Neuronal stem cell (in vitro differentiated cells): ENCODE measurements at regions not wholly inside any gene's neighbourhood (a gene's known extent, or its start where the extent isn't known, plus 50 kb on each side); places are given as distances from the start of the nearest gene placed in this dataset.
A peak's percentile ranks its signal among the peaks of the same experiment; 100 is the strongest.

ENCODE experiments used
- DNase-seq: peaks from one replicate; pipeline ENCODE4 v3.0.0-alpha.2; 2013; ENCODE audit warnings: low spot score
- H2AFZ ChIP-seq: one replicate; pipeline ENCODE4 v1.6.1; 2013; ENCODE audit warnings: mild to moderate bottlenecking, low read length, inconsistent platforms
- H2AK5ac ChIP-seq: 2 replicates; pipeline ENCODE4 v1.6.1; 2013; ENCODE audit warnings: low read depth, mild to moderate bottlenecking, inconsistent platforms, low read length, moderate library complexity, mixed read lengths
- H2BK120ac ChIP-seq: 2 replicates; pipeline ENCODE4 v1.6.1; 2013; ENCODE audit warnings: low read depth, mild to moderate bottlenecking, inconsistent platforms, low read length, moderate library complexity, mixed read lengths
- H2BK12ac ChIP-seq: one replicate; pipeline ENCODE4 v1.6.1; 2013; ENCODE audit warnings: low read length, inconsistent platforms
- H2BK15ac ChIP-seq: 2 replicates; pipeline ENCODE4 v1.6.1; 2013; ENCODE audit warnings: mild to moderate bottlenecking, low read length, inconsistent platforms, mixed read lengths
- H2BK5ac ChIP-seq: one replicate; pipeline ENCODE4 v1.6.1; 2013; ENCODE audit warnings: inconsistent platforms, mild to moderate bottlenecking, low read length, moderate library complexity
- H3K14ac ChIP-seq: one replicate; pipeline ENCODE4 v1.6.1; 2013; ENCODE audit warnings: low read length, inconsistent platforms
- H3K18ac ChIP-seq: 2 replicates; pipeline ENCODE4 v1.6.1; 2013; ENCODE audit warnings: low read length, inconsistent platforms
- H3K23ac ChIP-seq: 2 replicates; pipeline ENCODE4 v1.6.1; 2013; ENCODE audit warnings: low read depth, mild to moderate bottlenecking, mixed read lengths, low read length, inconsistent platforms; ENCODE audit not compliant: poor library complexity
- H3K27ac ChIP-seq: replicated peaks from 3 replicates; pipeline ENCODE4 v1.5.1; 2013; ENCODE audit warnings: low read length, inconsistent platforms
- H3K27me3 ChIP-seq, 3 experiments: 2 replicates each; pipeline ENCODE4 v1.6.1; 2013; ENCODE audit warnings: low read length in 3 of 3, mild to moderate bottlenecking in 2 of 3, inconsistent platforms in 1 of 3, low read depth in 1 of 3, mixed read lengths in 1 of 3, moderate library complexity in 1 of 3; ENCODE audit not compliant: control insufficient read depth in 3 of 3, insufficient read depth in 3 of 3
- H3K36me3 ChIP-seq, 2 donors: replicated peaks in 1 of 2; 2 replicates each; pipeline ENCODE4 v1.6.1; 2013; ENCODE audit warnings: low read length in 2 of 2; ENCODE audit not compliant: control insufficient read depth in 2 of 2, insufficient read depth in 2 of 2
- H3K4ac ChIP-seq: 2 replicates; pipeline ENCODE4 v1.6.1; 2013; ENCODE audit warnings: inconsistent platforms, mild to moderate bottlenecking, low read length, moderate library complexity
- H3K4me1 ChIP-seq, 2 donors: 1 replicate in 1 of 2; 2 replicates in 1 of 2; pipeline ENCODE4 v1.6.1; 2013; ENCODE audit warnings: low read length in 2 of 2, low read depth in 1 of 2; ENCODE audit not compliant: control insufficient read depth in 2 of 2, insufficient read depth in 1 of 2
- H3K4me2 ChIP-seq: one replicate; pipeline ENCODE4 v1.6.1; 2013; ENCODE audit warnings: mild to moderate bottlenecking, low read length, inconsistent platforms; ENCODE audit not compliant: insufficient read depth, poor library complexity, severe bottlenecking
- H3K4me3 ChIP-seq, 2 donors: 2 replicates each; pipeline ENCODE4 v1.5.1; 2013; ENCODE audit warnings: low read length in 2 of 2, mild to moderate bottlenecking in 2 of 2, inconsistent platforms in 1 of 2, moderate library complexity in 1 of 2
- H3K79me1 ChIP-seq: one replicate; pipeline ENCODE4 v1.6.1; 2013; ENCODE audit warnings: low read depth, mild to moderate bottlenecking, inconsistent platforms, low read length, moderate library complexity
- H3K9ac ChIP-seq: one replicate; pipeline ENCODE4 v1.6.1; 2013; ENCODE audit warnings: mild to moderate bottlenecking, low read depth, low read length, inconsistent platforms; ENCODE audit not compliant: poor library complexity
- H3K9me3 ChIP-seq, 2 donors: replicated peaks in 1 of 2; 2 replicates each; pipeline versions ENCODE3 to v1.6.1; 2013; ENCODE audit warnings: low read length in 2 of 2, mild to moderate bottlenecking in 2 of 2, inconsistent platforms in 1 of 2, low read depth in 1 of 2, mixed read lengths in 1 of 2, moderate library complexity in 1 of 2; ENCODE audit not compliant: control insufficient read depth in 2 of 2, insufficient read depth in 1 of 2
- H4K8ac ChIP-seq: one replicate; pipeline ENCODE4 v1.6.1; 2013; ENCODE audit warnings: low read depth, mild to moderate bottlenecking, inconsistent platforms, low read length, moderate library complexity
- H4K91ac ChIP-seq: one replicate; pipeline ENCODE4 v1.6.1; 2013; ENCODE audit warnings: low read length, low read depth, mild to moderate bottlenecking, inconsistent platforms; ENCODE audit not compliant: poor library complexity
- WGBS, 2 donors: extraction: QIAGEN DNeasy Blood & Tissue Kit; methylation state at CpG; one replicate each; pipeline ENCODE4 v1.1.7; 2013; ENCODE audit warnings: missing lambda C conversion rate in 2 of 2, mixed read lengths in 1 of 2; ENCODE audit not compliant: insufficient read length in 2 of 2, insufficient replicate concordance in 1 of 2; ENCODE audit errors: extremely low coverage in 2 of 2; 5-methylcytosine and 5-hydroxymethylcytosine counted together

DNA sequence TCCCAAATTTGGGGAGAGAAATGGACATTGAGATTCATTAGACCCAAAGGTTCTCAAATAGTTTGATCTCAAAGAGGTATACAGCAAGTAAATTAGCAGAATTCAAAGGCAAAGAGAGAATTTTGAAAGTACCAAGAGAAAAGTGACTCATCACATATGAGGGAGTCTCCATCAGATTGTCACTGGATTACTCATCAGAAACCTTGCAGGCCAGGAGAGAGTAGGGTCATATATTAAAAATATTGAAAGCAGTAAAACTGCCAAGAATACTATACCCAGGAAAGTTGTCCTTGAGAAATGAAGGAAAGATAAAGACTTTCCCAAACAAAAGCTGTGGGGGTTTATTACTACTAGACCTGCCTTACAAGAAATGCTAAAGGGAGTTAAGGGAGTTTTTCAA is 140.6 kb downstream of the TMEM168 start:
- Histone ChIP-seq H3K9ac (no peak overlapping the region), H4K8ac (no peak overlapping the region), H3K27me3 (no peaks in the 10 kb centered on the region), H3K4me3 (no peak overlapping the region), H3K4me2 (no peak overlapping the region), H2BK12ac (no peak overlapping the region), H2BK5ac (no peak overlapping the region), H2AFZ (no peak overlapping the region), H3K23ac (no peak overlapping the region), H3K9me3 (peaks cover 0 to 3% of the 10 kb centered on the region in 2 donors), H3K4me1 (peaks cover 0 to 5% of the 10 kb centered on the region in 2 donors), H3K27ac (no peak overlapping the region), H3K18ac (no peak overlapping the region), H3K79me1 (no peaks in the 10 kb centered on the region), H4K91ac (no peak overlapping the region), H3K36me3 (no peaks in the 10 kb centered on the region), H2AK5ac (no peak overlapping the region), H2BK120ac (no peak overlapping the region), H3K4ac (no peak overlapping the region), H3K14ac (no peak overlapping the region), H2BK15ac (no peak overlapping the region)
- DNase-seq = no peak

DNA sequence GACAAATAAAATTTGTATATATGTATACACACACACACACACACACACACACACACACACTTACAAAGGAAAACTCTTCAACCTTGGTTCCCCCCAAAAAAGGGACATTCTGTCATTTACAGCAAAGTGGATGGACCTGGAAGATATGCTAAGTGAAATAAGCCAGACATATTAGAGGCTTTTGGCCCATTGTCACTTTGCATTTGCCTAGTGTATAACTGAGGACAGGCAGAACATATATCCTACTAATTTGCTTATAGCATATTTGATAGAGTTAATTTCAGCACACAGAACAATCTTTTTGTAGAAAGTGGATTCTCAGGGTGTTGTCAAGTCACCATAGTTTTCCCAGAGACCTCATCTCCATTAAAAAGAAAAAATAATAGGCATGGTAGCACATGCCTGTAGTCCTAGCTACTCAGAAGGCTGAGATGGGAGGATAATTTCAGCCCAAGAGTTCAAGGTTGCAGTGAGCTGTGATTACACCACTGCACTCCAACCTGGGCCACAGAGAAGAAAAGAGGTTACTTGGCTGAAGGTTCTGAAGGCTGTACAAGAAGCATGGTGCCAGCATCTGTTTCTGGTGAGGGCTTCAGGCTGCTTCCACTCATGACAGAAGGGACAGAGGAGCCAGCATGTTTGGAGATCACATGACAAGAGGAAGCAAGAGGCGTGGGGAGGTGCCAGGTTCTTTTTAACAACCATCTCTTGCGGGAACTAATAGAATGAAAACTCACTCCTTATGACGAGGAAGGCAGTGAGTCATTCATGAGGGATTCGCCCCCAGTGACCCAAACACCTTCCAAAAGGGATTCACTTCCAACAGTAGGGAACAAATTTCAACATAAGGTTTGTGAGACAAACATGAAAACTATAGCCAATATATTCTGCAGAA is 135.6 kb downstream of the TMEM168 start:
- Histone ChIP-seq H2BK120ac (no peak overlapping the region), H3K9me3 (no peaks in the 10 kb centered on the region), H4K91ac (no peak overlapping the region), H2AFZ (no peak overlapping the region), H3K23ac (no peak overlapping the region), H3K36me3 (no peaks in the 10 kb centered on the region), H3K4me3 (no peak overlapping the region), H3K79me1 (no peaks in the 10 kb centered on the region), H3K9ac (no peak overlapping the region), H2BK12ac (no peak overlapping the region), H2BK5ac (no peak overlapping the region), H2BK15ac (no peak overlapping the region), H3K4ac (no peak overlapping the region), H3K27me3 (no peaks in the 10 kb centered on the region), H3K27ac (no peak overlapping the region), H3K18ac (no peak overlapping the region), H2AK5ac (no peak overlapping the region), H4K8ac (no peak overlapping the region), H3K4me2 (no peak overlapping the region), H3K14ac (no peak overlapping the region), H3K4me1 (no peaks in the 10 kb centered on the region)
- no CpG with 5 or more reads among the region's 4 CpGs for WGBS, 2 donors
- DNase-seq = no peak

DNA sequence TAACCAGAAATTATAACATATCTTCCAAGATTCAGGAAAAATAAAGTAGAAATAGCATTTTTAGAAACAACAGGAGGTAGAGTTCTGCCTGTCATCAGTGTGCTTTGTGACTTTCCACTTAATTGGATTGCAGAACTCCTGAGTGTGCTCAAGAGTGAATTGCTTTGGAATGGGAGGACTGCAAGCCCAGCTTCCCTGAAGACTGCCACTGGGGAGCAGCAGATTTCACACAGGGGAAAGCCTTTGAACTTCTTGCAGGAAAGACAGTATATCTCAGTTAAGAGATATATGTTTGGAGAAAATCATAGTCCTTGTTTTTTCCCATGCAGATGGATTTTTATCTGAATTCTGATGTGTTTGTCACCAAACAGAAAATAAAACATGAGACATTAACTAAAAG is 124.5 kb downstream of the TMEM168 start:
- no peak overlapping the region for H2AK5ac ChIP-seq
- no peaks in the 10 kb centered on the region for H3K36me3 ChIP-seq
- H3K4ac ChIP-seq = no peak overlapping the region
- H2BK120ac ChIP-seq = no peak overlapping the region
- H2BK12ac ChIP-seq = no peak overlapping the region
- no peak overlapping the region for H3K4me3 ChIP-seq
- H3K9ac ChIP-seq = no peak overlapping the region
- H4K8ac ChIP-seq = no peak overlapping the region
- H3K18ac ChIP-seq = no peak overlapping the region
- no peak overlapping the region for H3K14ac ChIP-seq
- no peaks in the 10 kb centered on the region for H3K27me3 ChIP-seq
- H3K27ac ChIP-seq = no peak overlapping the region
- H3K23ac ChIP-seq = no peak overlapping the region
- no peak overlapping the region for H2BK5ac ChIP-seq
- no peak overlapping the region for H2AFZ ChIP-seq
- H2BK15ac ChIP-seq = no peak overlapping the region
- H3K9me3 ChIP-seq = no peaks in the 10 kb centered on the region
- H3K4me2 ChIP-seq = no peak overlapping the region
- H4K91ac ChIP-seq = no peak overlapping the region
- DNase-seq = peak; percentile 14
- no peaks in the 10 kb centered on the region for H3K4me1 ChIP-seq
- H3K79me1 ChIP-seq = no peaks in the 10 kb centered on the region

DNA sequence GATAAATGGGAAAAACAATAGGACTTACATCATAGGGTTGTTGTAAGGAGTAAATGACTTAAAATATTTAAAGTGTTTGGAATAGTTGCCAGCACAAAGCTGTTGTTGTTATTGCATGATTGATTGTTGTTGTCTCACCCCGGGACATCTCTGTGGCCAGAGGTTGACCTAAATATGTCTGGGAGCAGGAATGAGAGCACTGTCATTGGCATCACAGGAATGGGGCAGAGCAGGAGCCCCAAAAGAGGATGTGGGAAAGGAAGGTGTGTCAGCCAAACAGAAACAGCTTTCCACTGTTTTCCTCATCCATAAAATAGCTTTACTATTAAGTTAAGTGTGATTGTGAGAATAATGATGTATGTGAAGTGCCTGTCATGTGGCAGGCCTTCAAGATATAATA is 121.6 kb downstream of the TMEM168 start:
- H3K9me3 ChIP-seq = no peaks in the 10 kb centered on the region
- H3K4me2 ChIP-seq = no peak overlapping the region
- H3K27me3 ChIP-seq = no peaks in the 10 kb centered on the region
- no peak for DNase-seq
- H2BK15ac ChIP-seq = no peak overlapping the region
- H3K4me3 ChIP-seq = no peak overlapping the region
- no peaks in the 10 kb centered on the region for H3K36me3 ChIP-seq
- H4K91ac ChIP-seq = no peak overlapping the region
- H3K4ac ChIP-seq = no peak overlapping the region
- H3K9ac ChIP-seq = no peak overlapping the region
- no peak overlapping the region for H3K18ac ChIP-seq
- H2BK5ac ChIP-seq = no peak overlapping the region
- H3K14ac ChIP-seq = no peak overlapping the region
- no peak overlapping the region for H2AFZ ChIP-seq
- H3K79me1 ChIP-seq = no peaks in the 10 kb centered on the region
- H2BK120ac ChIP-seq = no peak overlapping the region
- H2AK5ac ChIP-seq = no peak overlapping the region
- H2BK12ac ChIP-seq = no peak overlapping the region
- H4K8ac ChIP-seq = no peak overlapping the region
- H3K27ac ChIP-seq = no peak overlapping the region
- H3K4me1 ChIP-seq = no peaks in the 10 kb centered on the region
- H3K23ac ChIP-seq = no peak overlapping the region
- no CpG with 5 or more reads among the region's 1 CpG for WGBS, 2 donors
